ENCODE measurements at regions not wholly inside any gene's neighbourhood (a gene's known extent, or its start where the extent isn't known, plus 50 kb on each side); places are given as distances from the start of the nearest gene placed in this dataset.

GRCh38 chr3:21256932-21257331 lies 494.1 kb downstream of the ZNF385D start:
- TF ChIP-seq POLR2A (IDR thresholded peaks at IDR 0.05; ENCODE audit: low read depth, low read length) (no peak), RAD21 (IDR thresholded peaks at IDR 0.05; ENCODE audit: low read length) (no peak), BHLHE40 (IDR thresholded peaks at IDR 0.05; ENCODE audit: low read depth, low read length) (no peak), SMC3 (IDR thresholded peaks at IDR 0.05; ENCODE audit: low read depth, low read length) (no peak)
- TF ChIP-seq, protein P1, sequence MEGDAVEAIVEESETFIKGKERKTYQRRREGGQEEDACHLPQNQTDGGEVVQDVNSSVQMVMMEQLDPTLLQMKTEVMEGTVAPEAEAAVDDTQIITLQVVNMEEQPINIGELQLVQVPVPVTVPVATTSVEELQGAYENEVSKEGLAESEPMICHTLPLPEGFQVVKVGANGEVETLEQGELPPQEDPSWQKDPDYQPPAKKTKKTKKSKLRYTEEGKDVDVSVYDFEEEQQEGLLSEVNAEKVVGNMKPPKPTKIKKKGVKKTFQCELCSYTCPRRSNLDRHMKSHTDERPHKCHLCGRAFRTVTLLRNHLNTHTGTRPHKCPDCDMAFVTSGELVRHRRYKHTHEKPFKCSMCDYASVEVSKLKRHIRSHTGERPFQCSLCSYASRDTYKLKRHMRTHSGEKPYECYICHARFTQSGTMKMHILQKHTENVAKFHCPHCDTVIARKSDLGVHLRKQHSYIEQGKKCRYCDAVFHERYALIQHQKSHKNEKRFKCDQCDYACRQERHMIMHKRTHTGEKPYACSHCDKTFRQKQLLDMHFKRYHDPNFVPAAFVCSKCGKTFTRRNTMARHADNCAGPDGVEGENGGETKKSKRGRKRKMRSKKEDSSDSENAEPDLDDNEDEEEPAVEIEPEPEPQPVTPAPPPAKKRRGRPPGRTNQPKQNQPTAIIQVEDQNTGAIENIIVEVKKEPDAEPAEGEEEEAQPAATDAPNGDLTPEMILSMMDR (conservative IDR thresholded peaks at IDR 0.05; ENCODE audit: low read depth, low read length) = no peak
